Naive B cell (primary cell): ENCODE measurements at regions not wholly inside any gene's neighbourhood (a gene's known extent, or its start where the extent isn't known, plus 50 kb on each side); places are given as distances from the start of the nearest gene placed in this dataset.
"Not testable (repeated sequence)": the region's sequence is repeated elsewhere in the genome, so short reads cannot be mapped to it uniquely, and the experiment has no call there.

Experiments
- ATAC-seq, 2 donors: fragments of 150-1000 bp; cut with Tn5 transposase; 2 replicates each; pipeline ENCODE4 v1.10.0; 2021; ENCODE audit warnings: low read depth in 2 of 2, mild to moderate bottlenecking in 2 of 2, moderate library complexity in 2 of 2
- DNase-seq: peaks from one replicate; pipeline ENCODE4 v3.0.0; 2022
- H3K27ac Mint-ChIP-seq, 6 donors: one replicate each; pipeline ENCODE4 v1.8.0; 2020 to 2022; ENCODE audit warnings: mild to moderate bottlenecking in 6 of 6, mixed read lengths in 6 of 6, moderate library complexity in 5 of 6, inconsistent platforms in 2 of 6
- H3K27me3 Mint-ChIP-seq, 3 donors: one replicate each; pipeline ENCODE4 v1.8.0; 2021 to 2022; ENCODE audit warnings: mixed read lengths in 3 of 3, mild to moderate bottlenecking in 1 of 3
- H3K36me3 Mint-ChIP-seq, 2 donors: one replicate each; pipeline ENCODE4 v1.8.0; 2020 to 2022; ENCODE audit warnings: mixed read lengths in 2 of 2, inconsistent platforms in 1 of 2, mild to moderate bottlenecking in 1 of 2
- H3K4me1 Mint-ChIP-seq, 3 donors: one replicate each; pipeline ENCODE4 v1.8.0; 2020 to 2022; ENCODE audit warnings: mixed read lengths in 3 of 3, inconsistent platforms in 1 of 3, mild to moderate bottlenecking in 1 of 3, moderate library complexity in 1 of 3
- H3K4me3 Mint-ChIP-seq, 8 donors: one replicate each; pipeline ENCODE4 v1.8.0; 2020 to 2022; ENCODE audit warnings: mild to moderate bottlenecking in 8 of 8, mixed read lengths in 8 of 8, moderate library complexity in 8 of 8, inconsistent platforms in 2 of 8
- H3K9me3 Mint-ChIP-seq, 7 donors: one replicate each; pipeline ENCODE4 v1.8.0; 2020 to 2022; ENCODE audit warnings: mixed read lengths in 7 of 7, mild to moderate bottlenecking in 5 of 7, inconsistent platforms in 2 of 7, moderate library complexity in 1 of 7

- DNase-seq (no peak), ATAC-seq (no peak)
- H3K27ac Mint-ChIP-seq, result no peak overlapping the region
- H3K36me3 Mint-ChIP-seq, result no peaks in the 10 kb centered on the region
- H3K27me3 Mint-ChIP-seq, result peaks cover 0 to 9% (median 0%) of the 10 kb centered on the region in 3 donors
- no peak overlapping the region for H3K4me3 Mint-ChIP-seq
- H3K4me1 Mint-ChIP-seq, result no peaks in the 10 kb centered on the region
- H3K9me3 Mint-ChIP-seq, result no peaks in the 10 kb centered on the region
Observed at GRCh38 chr5:115453391-115454095, 91.0 kb downstream of the FEM1C start.

- H3K4me1 Mint-ChIP-seq, result no peaks in the 10 kb centered on the region
- H3K27ac Mint-ChIP-seq, result no peak overlapping the region
- no peak overlapping the region for H3K4me3 Mint-ChIP-seq
Observed at GRCh38 chr5:115452536-115453235, 91.9 kb downstream of the FEM1C start.

GRCh38 chr5:115452083-115452482 lies 92.5 kb downstream of the FEM1C start:
- peaks cover 0 to 6% (median 0%) of the 10 kb centered on the region in 7 donors for H3K9me3 Mint-ChIP-seq
- no peak for ATAC-seq
- H3K36me3 Mint-ChIP-seq, result no peaks in the 10 kb centered on the region
- peaks cover 0 to 9% (median 3%) of the 10 kb centered on the region in 3 donors for H3K27me3 Mint-ChIP-seq
- H3K4me1 Mint-ChIP-seq, result no peaks in the 10 kb centered on the region
- no peak overlapping the region for H3K27ac Mint-ChIP-seq
- no peak for DNase-seq
- H3K4me3 Mint-ChIP-seq, result no peak overlapping the region

More at GRCh38 chr5:115452536-115453235, 91.9 kb downstream of the FEM1C start:
- no peak for DNase-seq
- ATAC-seq, result no peak
- H3K36me3 Mint-ChIP-seq, result no peaks in the 10 kb centered on the region
- peaks cover 0 to 6% (median 0%) of the 10 kb centered on the region in 7 donors for H3K9me3 Mint-ChIP-seq
- peaks cover 0 to 9% (median 0%) of the 10 kb centered on the region in 3 donors for H3K27me3 Mint-ChIP-seq

GRCh38 chr5:115450741-115451140 lies 93.8 kb downstream of the FEM1C start:
- Mint-ChIP-seq H3K4me1 (no peaks in the 10 kb centered on the region), H3K4me3 (no peak overlapping the region), H3K27ac (no peak overlapping the region), H3K36me3 (no peaks in the 10 kb centered on the region), H3K9me3 (peaks cover 0 to 18% (median 2%) of the 10 kb centered on the region in 7 donors), H3K27me3 (peaks cover 0 to 5% (median under 1%) of the 10 kb centered on the region in 3 donors)
- ATAC-seq, result no peak
- DNase-seq, result no peak

GRCh38 chr5:115448630-115449029 lies 95.9 kb downstream of the FEM1C start:
- ATAC-seq, H3K36me3 Mint-ChIP-seq, H3K4me3 Mint-ChIP-seq, H3K4me1 Mint-ChIP-seq, H3K27ac Mint-ChIP-seq, DNase-seq: not testable (repeated sequence)
- H3K27me3 Mint-ChIP-seq, result peaks cover 0 to 19% (median 9%) of the 10 kb centered on the region in 3 donors
- H3K9me3 Mint-ChIP-seq, result peaks cover 0 to 18% (median 2%) of the 10 kb centered on the region in 7 donors

GRCh38 chr5:115440782-115441451 lies 103.7 kb downstream of the FEM1C start:
- peak overlapping the region in 1 of 8 donors; percentile 25 for H3K4me3 Mint-ChIP-seq
- ATAC-seq, result no peak
- peaks cover 20 to 41% (median 26%) of the 10 kb centered on the region in 3 donors for H3K27me3 Mint-ChIP-seq
- no peaks in the 10 kb centered on the region for H3K4me1 Mint-ChIP-seq
- H3K9me3 Mint-ChIP-seq, result peaks cover 16 to 55% (median 33%) of the 10 kb centered on the region in 7 donors
- peaks cover 19 to 23% of the 10 kb centered on the region in 2 donors for H3K36me3 Mint-ChIP-seq
- no peak overlapping the region for H3K27ac Mint-ChIP-seq
- no peak for DNase-seq

DNA sequence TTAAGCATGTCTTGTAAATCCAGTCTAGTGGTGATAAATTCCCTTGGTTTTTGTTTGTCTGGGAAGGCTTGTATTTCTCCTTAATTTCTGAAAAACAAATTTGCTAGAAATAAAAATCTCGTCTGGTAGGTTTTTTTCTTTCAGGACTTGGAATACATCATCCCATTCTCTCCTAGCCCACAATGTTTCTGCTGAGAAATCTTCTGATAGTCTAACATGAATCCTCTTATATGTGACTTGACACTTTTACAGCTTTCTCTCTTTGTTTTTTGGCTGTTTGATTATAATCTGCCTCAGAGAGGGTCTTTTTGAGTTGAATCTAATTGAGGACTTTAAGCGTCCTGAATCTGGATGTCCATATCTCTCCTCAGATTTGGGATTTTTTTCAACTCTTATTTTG lies 104.9 kb downstream of the FEM1C start:
- peaks cover 20 to 37% (median 26%) of the 10 kb centered on the region in 3 donors for H3K27me3 Mint-ChIP-seq
- DNase-seq (no peak), ATAC-seq (no peak)
- peaks cover 16 to 55% (median 32%) of the 10 kb centered on the region in 7 donors for H3K9me3 Mint-ChIP-seq
- no peaks in the 10 kb centered on the region for H3K4me1 Mint-ChIP-seq
- no peak overlapping the region for H3K4me3 Mint-ChIP-seq
- H3K36me3 Mint-ChIP-seq, result peaks cover 19 to 23% of the 10 kb centered on the region in 2 donors
- H3K27ac Mint-ChIP-seq, result no peak overlapping the region

DNA sequence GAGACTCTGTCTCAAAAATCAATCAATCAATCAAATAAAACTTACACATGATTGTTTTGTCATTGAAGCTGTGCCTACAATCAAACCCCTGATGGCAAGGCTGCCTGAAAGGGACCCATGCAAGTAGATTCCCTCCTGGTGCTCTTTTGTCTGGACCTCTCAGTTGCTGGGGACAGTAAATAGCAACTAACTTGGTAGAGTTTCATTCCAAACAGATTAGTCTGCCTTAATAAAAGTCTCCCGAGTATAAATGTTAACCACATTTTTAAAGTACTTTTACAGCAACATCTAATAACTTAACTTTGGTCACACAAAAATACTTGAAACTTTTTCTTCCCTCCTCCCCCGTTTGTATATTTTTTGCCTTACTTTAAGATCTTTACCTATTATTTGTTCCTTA lies 105.5 kb downstream of the FEM1C start:
- DNase-seq (no peak), ATAC-seq (no peak)
- H3K27ac Mint-ChIP-seq, result no peak overlapping the region
- peaks cover 22 to 31% (median 26%) of the 10 kb centered on the region in 3 donors for H3K27me3 Mint-ChIP-seq
- peaks cover 19 to 23% of the 10 kb centered on the region in 2 donors for H3K36me3 Mint-ChIP-seq
- no peaks in the 10 kb centered on the region for H3K4me1 Mint-ChIP-seq
- H3K9me3 Mint-ChIP-seq, result peaks cover 16 to 55% (median 32%) of the 10 kb centered on the region in 7 donors
- H3K4me3 Mint-ChIP-seq, result no peak overlapping the region

DNA sequence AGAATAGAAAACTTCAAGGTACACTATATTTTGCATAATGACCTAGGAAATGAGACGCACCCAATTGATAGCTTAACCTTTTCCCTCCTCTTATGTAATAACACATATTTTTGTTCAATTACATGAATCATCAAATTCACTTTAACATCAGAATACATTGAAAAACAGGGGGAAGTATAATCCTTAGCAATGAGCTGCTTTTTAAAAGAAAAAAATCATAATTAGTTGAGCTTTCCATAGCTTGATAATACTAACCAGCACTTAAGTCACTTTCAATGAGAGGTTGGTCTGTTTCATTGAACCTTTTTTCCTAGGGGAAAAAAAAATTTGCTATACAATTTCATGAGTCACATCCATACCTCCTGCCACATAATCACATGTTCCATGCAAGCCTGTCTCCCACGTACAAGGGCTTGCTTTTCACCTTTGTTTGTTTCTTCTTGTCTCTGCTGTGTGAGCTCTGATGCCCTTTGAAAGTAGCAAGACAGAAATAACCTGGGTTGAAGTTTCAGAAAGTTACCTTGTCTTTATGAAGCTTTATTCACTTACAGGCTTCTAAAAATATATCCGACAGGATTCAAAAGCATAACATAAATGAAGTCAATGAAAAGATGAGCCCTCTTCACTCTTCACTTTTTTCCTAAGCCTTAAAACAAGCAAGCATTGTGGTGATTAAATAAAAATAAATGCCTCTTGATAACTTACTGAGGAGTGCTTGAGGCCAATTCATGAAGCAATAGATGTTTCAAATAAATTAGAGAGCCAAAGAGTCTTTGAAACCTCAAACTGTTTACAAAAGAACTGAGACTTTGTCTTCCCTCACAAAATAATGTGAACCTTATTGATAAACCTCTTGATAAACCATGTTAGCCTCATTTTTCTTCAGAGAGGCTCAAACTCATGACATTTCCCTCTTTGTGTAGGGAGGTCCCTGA lies 108.5 kb downstream of the FEM1C start:
- H3K4me1 Mint-ChIP-seq, result no peaks in the 10 kb centered on the region
- H3K27me3 Mint-ChIP-seq, result peaks cover 0 to 34% (median 22%) of the 10 kb centered on the region in 3 donors
- H3K27ac Mint-ChIP-seq, result no peak overlapping the region
- DNase-seq (no peak), ATAC-seq (no peak)
- no peak overlapping the region for H3K4me3 Mint-ChIP-seq
- H3K36me3 Mint-ChIP-seq, result peaks cover 14 to 19% of the 10 kb centered on the region in 2 donors
- H3K9me3 Mint-ChIP-seq, result peaks cover 8 to 40% (median 25%) of the 10 kb centered on the region in 7 donors

GRCh38 chr5:115435065-115435777 lies 109.4 kb downstream of the FEM1C start:
- Mint-ChIP-seq H3K9me3 (peaks cover 8 to 31% (median 19%) of the 10 kb centered on the region in 7 donors), H3K4me3 (no peak overlapping the region), H3K36me3 (peaks cover 10 to 14% of the 10 kb centered on the region in 2 donors), H3K27ac (no peak overlapping the region), H3K27me3 (peaks cover 0 to 29% (median 19%) of the 10 kb centered on the region in 3 donors), H3K4me1 (no peaks in the 10 kb centered on the region)
- DNase-seq, result no peak
- no peak for ATAC-seq

- H3K4me3 Mint-ChIP-seq, result no peak overlapping the region
- H3K27me3 Mint-ChIP-seq, result peaks cover 0 to 29% (median 12%) of the 10 kb centered on the region in 3 donors
- H3K27ac Mint-ChIP-seq, result no peak overlapping the region
- peaks cover 0 to 7% of the 10 kb centered on the region in 2 donors for H3K36me3 Mint-ChIP-seq
- peaks cover 7 to 18% (median 9%) of the 10 kb centered on the region in 7 donors for H3K9me3 Mint-ChIP-seq
- H3K4me1 Mint-ChIP-seq, result no peaks in the 10 kb centered on the region
- DNase-seq, result no peak
- no peak for ATAC-seq
Observed at GRCh38 chr5:115433918-115434317, 110.7 kb downstream of the FEM1C start.

GRCh38 chr5:115432691-115433090 lies 111.9 kb downstream of the FEM1C start:
- no peak for ATAC-seq
- Mint-ChIP-seq H3K36me3 (peaks cover 0 to 7% of the 10 kb centered on the region in 2 donors), H3K9me3 (peaks cover 2 to 8% (median 5%) of the 10 kb centered on the region in 7 donors), H3K27ac (no peak overlapping the region), H3K4me3 (no peak overlapping the region), H3K4me1 (no peaks in the 10 kb centered on the region), H3K27me3 (peaks cover 0 to 29% (median 12%) of the 10 kb centered on the region in 3 donors)
- no peak for DNase-seq
